CD4-positive, alpha-beta T cell (primary cell): ENCODE measurements at regions not wholly inside any gene's neighbourhood (a gene's known extent, or its start where the extent isn't known, plus 50 kb on each side); places are given as distances from the start of the nearest gene placed in this dataset.

ENCODE experiments used
- ATAC-seq: fragments of 200-7000 bp; cut with Tn5 transposase; one replicate; pipeline ENCODE4 v1.10.0; 2022; ENCODE audit warnings: mild to moderate bottlenecking; ENCODE audit not compliant: poor library complexity
- CTCF ChIA-PET: fragments of 350-600 bp; sonication (Branson Sonifier 250); formaldehyde crosslinking; loops from one replicate; lab custom pipeline; 2021; ENCODE audit warnings: antibody characterized with exemption, inconsistent platforms; lab: Charles Lee
- POLR2A ChIA-PET: fragments of 350-600 bp; sonication (Branson Sonifier 250); formaldehyde crosslinking; loops from one replicate; lab custom pipeline; 2021; ENCODE audit warnings: antibody characterized with exemption, inconsistent platforms; lab: Charles Lee
- DNase-seq, 14 experiments: peaks; one replicate each; pipeline ENCODE4 v3.0.0-alpha.2; 2013 to 2020; ENCODE audit warnings: mixed read lengths in 2 of 14
- H3K27ac ChIP-seq, 2 donors: one replicate each; pipeline versions ENCODE4 v1.5.1 to v1.7.0; 2013; ENCODE audit warnings: low read length in 2 of 2, low read depth in 1 of 2, mild to moderate bottlenecking in 1 of 2
- H3K27me3 ChIP-seq, 2 experiments: 1 replicate in 1 of 2; 2 replicates in 1 of 2; pipeline versions ENCODE4 v1.6.1 to v1.7.0; 2013; ENCODE audit warnings: low read length in 2 of 2, control low read depth in 1 of 2, mild to moderate bottlenecking in 1 of 2, moderate library complexity in 1 of 2; ENCODE audit not compliant: insufficient read depth in 2 of 2, control insufficient read depth in 1 of 2
- H3K36me3 ChIP-seq: one replicate; pipeline ENCODE4 v1.6.1; 2013; ENCODE audit warnings: low read length, control low read depth; ENCODE audit not compliant: insufficient read depth
- H3K4me1 ChIP-seq: one replicate; pipeline ENCODE4 v1.6.1; 2013; ENCODE audit warnings: low read length, control low read depth; ENCODE audit not compliant: insufficient read depth
- H3K4me3 ChIP-seq: one replicate; pipeline ENCODE4 v1.5.1; 2013; ENCODE audit warnings: mild to moderate bottlenecking, low read length, moderate library complexity
- H3K9me3 ChIP-seq, 2 experiments: 1 replicate in 1 of 2; 2 replicates in 1 of 2; pipeline versions ENCODE4 v1.6.1 to v1.7.0; 2013; ENCODE audit warnings: low read length in 2 of 2, mild to moderate bottlenecking in 2 of 2, control low read depth in 1 of 2, moderate library complexity in 1 of 2; ENCODE audit not compliant: control insufficient read depth in 1 of 2, insufficient read depth in 1 of 2
- H3K27ac Mint-ChIP-seq: one replicate; pipeline ENCODE4 v1.8.0; 2020; ENCODE audit warnings: mixed read lengths
- H3K27me3 Mint-ChIP-seq: one replicate; pipeline ENCODE4 v1.8.0; 2021; ENCODE audit warnings: mixed read lengths
- H3K36me3 Mint-ChIP-seq: one replicate; pipeline ENCODE4 v1.8.0; 2021; ENCODE audit warnings: low read depth, mixed read lengths
- H3K4me1 Mint-ChIP-seq: one replicate; pipeline ENCODE4 v1.8.0; 2021; ENCODE audit warnings: low read depth, mixed read lengths
- H3K4me3 Mint-ChIP-seq: one replicate; pipeline ENCODE4 v1.8.0; 2020; ENCODE audit warnings: mild to moderate bottlenecking, mixed read lengths
- H3K9me3 Mint-ChIP-seq: one replicate; pipeline ENCODE4 v1.8.0; 2020; ENCODE audit warnings: mixed read lengths
- CTCF ChIP-seq: fragments of 200-600 bp; IDR thresholded peaks from one replicate; pipeline ENCODE4 v1.8.0; 2022; ENCODE audit warnings: antibody characterized with exemption, mild to moderate bottlenecking
- intact Hi-C, 2 experiments: fragments of 100-400 bp; cut with DNase I in 1 of 2; cut with micrococcal nuclease in 1 of 2; formaldehyde crosslinking; loops; one replicate each; pipeline versions ENCODE4 v1.15.1 to v1.9.0; 2023 to 2025; cut with DNase I, micrococcal nuclease

- H3K9me3 ChIP-seq = no peaks in the 10 kb centered on the region
- peak overlapping the region; percentile 6 for H3K4me3 ChIP-seq
- Mint-ChIP-seq H3K27ac (no peak overlapping the region), H3K4me1 (no peaks in the 10 kb centered on the region), H3K36me3 (no peaks in the 10 kb centered on the region), H3K9me3 (no peaks in the 10 kb centered on the region), H3K27me3 (no peaks in the 10 kb centered on the region), H3K4me3 (no peak overlapping the region)
- ATAC-seq (peak; percentile 78), DNase-seq (peak in 4 of 14 experiments; percentile 4 to 36 (median 15))
- ChIA-PET POLR2A (interaction anchor here (1.0 to 1.7 kb wide), 3 partner anchors 329 to 456 kb away, joined by 3 to 13 read pairs (median 3); partner anchors contain the start of genes CEP97 and NFKBIZ), CTCF (interaction anchor here (0.8 kb wide), 1 partner anchor 11 kb away, joined by 3 read pairs; no protein-coding TSS in a partner anchor)
- no peaks in the 10 kb centered on the region for H3K27me3 ChIP-seq
- no peaks in the 10 kb centered on the region for H3K36me3 ChIP-seq
- no peak for TF ChIP-seq CTCF
- H3K27ac ChIP-seq = peak overlapping the region in 1 of 2 donors; percentile 5
- intact Hi-C loops = no loop called here
- H3K4me1 ChIP-seq = peaks cover 3% of the 10 kb centered on the region
These were observed 254.4 kb upstream of the ZPLD1 start for GRCh38 chr3:102180280-102180931.

- Mint-ChIP-seq H3K27ac (no peak overlapping the region), H3K36me3 (no peaks in the 10 kb centered on the region), H3K4me3 (no peak overlapping the region), H3K4me1 (no peaks in the 10 kb centered on the region), H3K9me3 (no peaks in the 10 kb centered on the region), H3K27me3 (no peaks in the 10 kb centered on the region)
- intact Hi-C loops = no loop called here
- no peak for DNase-seq
- no peaks in the 10 kb centered on the region for H3K36me3 ChIP-seq
- ATAC-seq = no peak
- ChIA-PET CTCF (no interaction called here), POLR2A (interaction anchor here (1.7 kb wide), 1 partner anchor 354 kb away, joined by 3 read pairs; no protein-coding TSS in a partner anchor)
- no peak overlapping the region for H3K27ac ChIP-seq
- H3K4me3 ChIP-seq = no peak overlapping the region
- TF ChIP-seq CTCF = no peak
- H3K4me1 ChIP-seq = peaks cover 3% of the 10 kb centered on the region
- H3K27me3 ChIP-seq = no peaks in the 10 kb centered on the region
- no peaks in the 10 kb centered on the region for H3K9me3 ChIP-seq
These were observed 253.5 kb upstream of the ZPLD1 start for GRCh38 chr3:102181175-102181920.

GRCh38 chr3:102182162-102182561, 252.7 kb upstream of the ZPLD1 start:
- H3K9me3 Mint-ChIP-seq = no peaks in the 10 kb centered on the region
- intact Hi-C loops = no loop called here
- no peaks in the 10 kb centered on the region for H3K36me3 Mint-ChIP-seq
- no peak for ATAC-seq
- H3K27ac ChIP-seq = no peak overlapping the region
- H3K4me3 Mint-ChIP-seq = no peak overlapping the region
- H3K4me1 Mint-ChIP-seq = no peaks in the 10 kb centered on the region
- H3K9me3 ChIP-seq = no peaks in the 10 kb centered on the region
- POLR2A ChIA-PET = interaction anchor here (1.7 kb wide), 1 partner anchor 355 kb away, joined by 3 read pairs; no protein-coding TSS in a partner anchor
- no peaks in the 10 kb centered on the region for H3K27me3 Mint-ChIP-seq
- CTCF ChIA-PET = no interaction called here
- no peaks in the 10 kb centered on the region for H3K36me3 ChIP-seq
- no peaks in the 10 kb centered on the region for H3K27me3 ChIP-seq
- no peak for DNase-seq
- no peak overlapping the region for H3K4me3 ChIP-seq
- no peak overlapping the region for H3K27ac Mint-ChIP-seq
- no peak for TF ChIP-seq CTCF
- peaks cover 3% of the 10 kb centered on the region for H3K4me1 ChIP-seq
